Activated T-helper 17 cell treated with anti-CD3 and anti-CD28 coated beads, Interleukin-2, amount 50 U/mL, for 72 hours (primary cell): ENCODE measurements at regions not wholly inside any gene's neighbourhood (a gene's known extent, or its start where the extent isn't known, plus 50 kb on each side); places are given as distances from the start of the nearest gene placed in this dataset.

ENCODE experiments used
- ATAC-seq: fragments of 150-1000 bp; cut with Tn5 transposase; replicated peaks from 2 replicates; pipeline ENCODE4 v1.10.0; 2021; ENCODE audit warnings: mild to moderate bottlenecking, moderate library complexity
- H3K27ac Mint-ChIP-seq: one replicate; pipeline ENCODE4 v1.8.0; 2022; ENCODE audit warnings: mixed read lengths
- H3K27me3 Mint-ChIP-seq: one replicate; pipeline ENCODE4 v1.8.0; 2022; ENCODE audit warnings: mixed read lengths
- H3K36me3 Mint-ChIP-seq: one replicate; pipeline ENCODE4 v1.8.0; 2022; ENCODE audit warnings: low read depth, mild to moderate bottlenecking, mixed read lengths
- H3K4me1 Mint-ChIP-seq: one replicate; pipeline ENCODE4 v1.8.0; 2022; ENCODE audit warnings: mixed read lengths
- H3K4me3 Mint-ChIP-seq: one replicate; pipeline ENCODE4 v1.8.0; 2022; ENCODE audit warnings: mild to moderate bottlenecking, mixed read lengths
- H3K9me3 Mint-ChIP-seq: one replicate; pipeline ENCODE4 v1.8.0; 2022; ENCODE audit warnings: mixed read lengths

DNA sequence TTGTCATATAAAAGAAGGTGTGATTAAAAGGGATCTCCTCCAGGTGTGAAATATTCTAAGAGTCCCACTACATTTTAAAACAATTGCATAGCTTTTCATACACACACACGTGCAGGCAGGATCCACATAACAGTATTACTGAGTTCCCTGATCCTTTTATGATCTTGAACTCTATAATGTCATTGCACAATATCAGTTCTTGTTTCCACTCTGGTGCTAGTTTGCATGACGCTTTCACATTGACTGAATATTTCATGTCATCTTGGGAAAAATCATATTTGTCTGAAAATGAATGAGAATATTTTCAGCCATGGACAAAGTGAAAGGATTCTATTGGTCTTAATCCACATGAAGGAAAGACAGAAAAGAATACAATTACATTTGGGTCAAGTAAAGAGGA, 703.8 kb downstream of the CDH8 start:
- Mint-ChIP-seq H3K27ac (no peak overlapping the region), H3K36me3 (no peaks in the 10 kb centered on the region), H3K27me3 (no peaks in the 10 kb centered on the region), H3K9me3 (peaks cover 15% of the 10 kb centered on the region), H3K4me1 (no peaks in the 10 kb centered on the region), H3K4me3 (no peak overlapping the region)
- ATAC-seq: no peak

DNA sequence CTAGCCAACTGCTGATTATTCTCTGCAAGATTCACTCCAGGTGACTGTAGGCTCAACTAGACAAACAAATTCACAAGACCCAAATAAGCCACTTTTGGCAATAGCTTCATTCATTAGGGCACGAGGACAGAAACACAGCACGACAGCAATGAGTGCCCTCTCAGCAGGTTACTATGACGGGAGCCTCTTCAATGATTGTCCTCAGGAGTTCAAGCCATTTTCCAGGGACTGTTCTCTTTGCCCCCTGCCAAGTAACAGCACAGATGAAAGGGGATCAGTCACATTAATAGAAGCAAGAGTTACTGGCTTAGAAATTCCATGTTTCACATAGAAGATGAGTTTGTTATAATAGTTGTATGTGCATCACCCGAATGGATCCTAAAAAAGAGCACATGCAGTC, 712.2 kb downstream of the CDH8 start:
- Mint-ChIP-seq H3K36me3 (no peaks in the 10 kb centered on the region), H3K4me1 (no peaks in the 10 kb centered on the region), H3K27ac (no peak overlapping the region), H3K27me3 (no peaks in the 10 kb centered on the region), H3K4me3 (no peak overlapping the region), H3K9me3 (peaks cover 17% of the 10 kb centered on the region)
- ATAC-seq: no peak

DNA sequence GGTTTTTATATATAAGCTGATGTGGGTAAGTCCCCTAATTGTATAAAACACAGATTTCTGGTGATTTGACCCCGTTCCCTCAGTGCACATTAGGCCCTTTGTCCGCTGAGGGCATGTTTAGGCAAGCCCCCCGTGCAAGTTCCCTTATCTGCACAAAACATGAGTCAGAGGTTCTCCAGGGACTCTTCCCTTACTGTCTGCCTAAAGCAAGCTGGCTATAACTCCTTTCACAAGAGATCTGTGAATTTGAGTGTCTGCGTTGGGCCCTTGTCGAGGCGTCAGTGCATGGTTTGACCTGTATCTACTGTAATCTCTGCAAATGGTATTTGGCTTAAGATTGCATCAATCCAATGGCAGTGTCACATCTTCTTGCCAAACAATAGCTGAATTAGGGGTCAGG, 712.8 kb downstream of the CDH8 start:
- Mint-ChIP-seq H3K4me3 (no peak overlapping the region), H3K4me1 (no peaks in the 10 kb centered on the region), H3K27me3 (no peaks in the 10 kb centered on the region), H3K27ac (no peak overlapping the region), H3K9me3 (peaks cover 17% of the 10 kb centered on the region), H3K36me3 (no peaks in the 10 kb centered on the region)
- no peak for ATAC-seq

DNA sequence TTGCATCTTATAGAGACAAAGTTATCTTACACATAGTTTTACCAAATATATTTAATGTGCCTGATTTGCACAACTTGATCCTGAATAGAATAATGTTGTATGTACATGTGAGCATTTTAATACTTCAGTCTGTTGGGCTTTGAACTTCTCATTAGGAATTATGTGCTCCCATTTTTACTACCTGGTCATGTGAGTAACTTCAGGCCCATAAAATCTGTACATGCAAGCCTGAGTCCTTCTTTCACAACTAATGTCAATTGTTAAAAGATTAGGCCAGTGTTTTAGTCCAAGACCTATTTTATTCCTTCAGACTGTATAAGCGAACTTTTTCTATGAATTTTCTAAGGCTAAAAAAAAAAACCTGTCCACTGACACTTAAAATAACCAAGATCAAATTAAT, 715.4 kb downstream of the CDH8 start:
- no peak for ATAC-seq
- no peaks in the 10 kb centered on the region for H3K36me3 Mint-ChIP-seq
- H3K27me3 Mint-ChIP-seq: no peaks in the 10 kb centered on the region
- no peak overlapping the region for H3K27ac Mint-ChIP-seq
- no peak overlapping the region for H3K4me3 Mint-ChIP-seq
- H3K4me1 Mint-ChIP-seq: no peaks in the 10 kb centered on the region
- H3K9me3 Mint-ChIP-seq: peaks cover 20% of the 10 kb centered on the region

DNA sequence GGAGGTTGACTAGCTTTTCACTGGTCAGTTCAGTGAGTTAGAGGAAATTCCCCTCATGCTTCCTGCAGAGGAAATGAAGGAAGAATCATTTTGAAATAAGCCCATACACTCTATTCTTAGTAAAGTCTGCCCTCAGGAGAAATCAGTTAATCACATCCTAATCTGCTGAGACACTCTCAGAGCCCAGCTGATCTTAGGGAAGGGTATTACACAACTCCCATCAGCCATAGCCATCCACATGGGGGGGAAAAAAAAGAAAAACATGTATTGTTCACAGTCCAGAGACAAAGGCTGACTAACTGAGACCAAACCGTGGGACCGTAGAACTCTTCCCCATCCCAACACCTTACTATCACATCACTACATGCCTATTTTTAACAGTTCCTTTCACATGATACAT, 722.3 kb downstream of the CDH8 start:
- ATAC-seq: no peak
- Mint-ChIP-seq H3K36me3 (no peaks in the 10 kb centered on the region), H3K27me3 (no peaks in the 10 kb centered on the region), H3K27ac (no peak overlapping the region), H3K4me3 (no peak overlapping the region), H3K4me1 (no peaks in the 10 kb centered on the region), H3K9me3 (peaks cover 21% of the 10 kb centered on the region)

DNA sequence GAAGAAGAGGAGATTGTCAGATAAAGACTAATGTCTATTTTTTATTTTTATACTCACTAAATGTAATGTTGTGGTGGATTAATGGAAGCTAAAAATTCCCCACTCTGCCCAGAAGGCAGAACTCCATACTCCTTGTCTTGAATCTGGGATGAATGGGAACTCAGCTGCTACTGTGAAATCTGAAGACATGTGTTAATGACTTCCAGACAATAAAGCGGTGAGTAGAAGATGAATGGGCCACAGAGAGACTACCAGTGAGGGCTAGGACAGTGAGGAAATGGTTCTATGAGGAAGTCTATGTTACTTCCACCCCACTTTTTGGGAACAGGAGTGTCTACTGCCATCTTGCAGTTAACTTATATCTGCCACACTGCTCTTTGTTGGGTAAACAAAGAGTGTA, 726.9 kb downstream of the CDH8 start:
- Mint-ChIP-seq H3K36me3 (no peaks in the 10 kb centered on the region), H3K27ac (no peak overlapping the region), H3K4me1 (no peaks in the 10 kb centered on the region), H3K4me3 (no peak overlapping the region), H3K9me3 (peaks cover 17% of the 10 kb centered on the region), H3K27me3 (no peaks in the 10 kb centered on the region)
- ATAC-seq: no peak

DNA sequence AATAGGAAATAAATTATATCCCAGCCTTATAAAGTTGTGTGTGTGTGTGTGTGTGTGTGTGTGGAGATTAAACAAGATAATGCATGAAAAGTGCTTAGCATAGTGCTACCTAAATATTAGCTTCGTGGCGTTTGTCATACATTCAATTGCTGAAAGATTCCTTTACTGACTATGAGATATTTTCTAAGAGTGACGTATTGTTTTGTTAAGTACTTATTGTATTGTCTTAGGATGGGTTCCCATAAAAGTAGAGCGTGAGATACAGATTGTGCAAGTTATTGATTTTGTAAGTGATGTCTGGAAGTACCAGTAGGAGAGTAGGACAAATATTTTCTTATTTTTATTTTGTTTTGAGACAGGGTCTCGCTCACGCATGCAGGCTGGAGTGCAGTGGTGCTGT, 730.0 kb downstream of the CDH8 start:
- Mint-ChIP-seq H3K27me3 (no peaks in the 10 kb centered on the region), H3K27ac (no peak overlapping the region), H3K4me3 (no peak overlapping the region), H3K36me3 (no peaks in the 10 kb centered on the region), H3K9me3 (peaks cover 27% of the 10 kb centered on the region), H3K4me1 (no peaks in the 10 kb centered on the region)
- ATAC-seq: no peak

DNA sequence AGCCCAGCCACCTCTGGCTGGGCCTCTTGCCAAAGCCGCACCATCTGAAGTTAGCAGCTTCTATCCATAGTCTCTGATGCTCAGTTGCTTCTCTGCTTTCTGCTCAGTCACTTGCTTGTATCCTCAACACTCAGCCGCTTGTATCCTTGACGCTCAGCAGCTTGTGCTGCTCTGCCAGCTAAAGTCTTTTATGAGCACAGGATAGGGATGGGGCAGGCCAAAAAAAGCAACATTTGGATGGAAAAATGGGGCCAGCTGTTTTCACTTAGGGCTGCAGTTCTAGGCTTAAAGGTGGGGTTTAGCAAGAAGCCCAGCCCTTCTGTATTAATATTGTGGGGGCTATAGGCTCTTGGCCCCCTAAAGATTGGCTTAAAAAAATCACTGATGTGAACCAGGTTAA, 739.4 kb downstream of the CDH8 start:
- no peaks in the 10 kb centered on the region for H3K36me3 Mint-ChIP-seq
- H3K9me3 Mint-ChIP-seq: peaks cover 8% of the 10 kb centered on the region
- H3K27ac Mint-ChIP-seq: no peak overlapping the region
- no peaks in the 10 kb centered on the region for H3K27me3 Mint-ChIP-seq
- H3K4me3 Mint-ChIP-seq: no peak overlapping the region
- H3K4me1 Mint-ChIP-seq: no peaks in the 10 kb centered on the region
- ATAC-seq: no peak

DNA sequence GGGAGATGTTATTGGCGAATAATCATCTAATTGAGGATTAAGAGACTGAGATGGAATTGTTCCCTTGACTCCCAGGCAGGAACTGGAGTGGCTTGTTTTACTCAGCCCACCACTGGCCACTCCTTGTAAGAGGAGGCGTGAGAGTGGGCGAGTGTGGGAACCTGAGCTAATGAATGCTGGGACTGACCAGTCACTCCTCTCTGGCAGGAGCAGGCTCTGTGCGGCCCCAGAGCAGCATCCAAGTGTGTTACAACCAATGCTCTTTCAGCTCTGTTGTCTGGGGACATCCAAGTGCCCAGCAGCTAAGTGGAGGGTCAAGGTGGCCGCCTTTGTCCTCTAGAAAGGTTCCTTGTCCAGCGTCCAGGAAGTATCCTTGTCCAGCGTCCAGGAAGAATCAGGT, 739.9 kb downstream of the CDH8 start:
- Mint-ChIP-seq H3K36me3 (no peaks in the 10 kb centered on the region), H3K9me3 (peaks cover 6% of the 10 kb centered on the region), H3K4me3 (no peak overlapping the region), H3K27ac (no peak overlapping the region), H3K27me3 (no peaks in the 10 kb centered on the region), H3K4me1 (no peaks in the 10 kb centered on the region)
- no peak for ATAC-seq

DNA sequence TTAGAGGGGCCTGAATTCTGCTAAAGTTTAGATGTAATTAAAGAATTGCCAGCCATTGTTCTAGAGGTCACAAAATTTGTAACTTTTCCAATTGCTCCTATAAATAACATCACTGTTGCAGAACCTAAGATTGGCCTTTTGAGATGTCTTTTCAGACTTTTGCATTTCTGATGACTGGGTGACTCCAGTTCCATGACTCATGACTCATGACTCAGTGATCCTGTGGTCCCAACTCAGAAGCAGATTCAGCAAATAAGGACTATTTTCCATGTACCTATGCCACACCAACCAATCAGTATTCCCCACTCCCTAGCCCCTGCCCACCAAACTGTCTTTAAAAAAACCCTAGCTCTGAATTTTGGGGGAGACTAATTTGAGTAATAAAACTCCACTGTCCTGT, 740.9 kb downstream of the CDH8 start:
- Mint-ChIP-seq H3K9me3 (peaks cover 6% of the 10 kb centered on the region), H3K27ac (no peak overlapping the region), H3K4me1 (no peaks in the 10 kb centered on the region), H3K36me3 (no peaks in the 10 kb centered on the region), H3K27me3 (no peaks in the 10 kb centered on the region), H3K4me3 (no peak overlapping the region)
- ATAC-seq: no peak

DNA sequence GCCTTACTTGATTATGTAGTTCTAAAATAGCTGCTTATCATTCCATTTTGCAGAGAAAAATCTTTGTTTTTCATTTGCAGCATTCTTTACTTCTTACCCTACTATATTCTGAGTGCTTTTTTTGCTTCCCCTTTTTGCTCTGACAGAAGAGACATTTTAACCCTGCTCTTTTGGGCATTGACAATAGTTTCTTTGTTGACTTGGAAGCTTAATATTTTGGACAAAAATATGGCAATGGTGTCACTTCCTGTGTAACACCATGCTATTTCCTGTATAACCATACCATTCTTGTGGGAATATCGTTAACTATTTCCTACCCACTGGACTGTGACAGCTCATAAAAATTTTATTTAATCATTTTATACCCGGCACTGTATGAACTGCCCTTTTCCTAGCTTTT, 747.1 kb downstream of the CDH8 start:
- ATAC-seq: no peak
- peaks cover 2% of the 10 kb centered on the region for H3K9me3 Mint-ChIP-seq
- no peaks in the 10 kb centered on the region for H3K36me3 Mint-ChIP-seq
- no peak overlapping the region for H3K27ac Mint-ChIP-seq
- no peak overlapping the region for H3K4me3 Mint-ChIP-seq
- no peaks in the 10 kb centered on the region for H3K27me3 Mint-ChIP-seq
- H3K4me1 Mint-ChIP-seq: no peaks in the 10 kb centered on the region

DNA sequence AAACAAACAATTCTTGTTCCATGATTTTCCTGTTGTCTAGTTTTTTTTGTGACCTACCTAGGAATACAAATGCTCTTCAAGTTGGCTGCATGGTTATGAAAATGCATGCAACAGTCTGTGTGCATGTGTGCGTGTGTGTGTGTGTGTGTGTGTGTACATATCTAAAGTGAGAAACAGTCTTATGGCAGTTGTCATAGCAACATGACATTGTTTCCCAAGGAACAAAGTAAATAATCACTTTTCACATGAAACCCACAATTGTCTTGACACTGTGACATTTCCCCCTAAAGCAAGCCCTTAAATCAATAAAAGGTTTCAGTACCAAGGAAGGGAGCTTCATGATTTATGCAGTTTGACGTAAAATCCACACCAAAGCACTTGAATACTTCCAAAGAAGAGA, 758.4 kb downstream of the CDH8 start:
- Mint-ChIP-seq H3K9me3 (peaks cover 16% of the 10 kb centered on the region), H3K27ac (no peak overlapping the region), H3K4me1 (no peaks in the 10 kb centered on the region), H3K4me3 (no peak overlapping the region), H3K27me3 (no peaks in the 10 kb centered on the region), H3K36me3 (no peaks in the 10 kb centered on the region)
- ATAC-seq: no peak

DNA sequence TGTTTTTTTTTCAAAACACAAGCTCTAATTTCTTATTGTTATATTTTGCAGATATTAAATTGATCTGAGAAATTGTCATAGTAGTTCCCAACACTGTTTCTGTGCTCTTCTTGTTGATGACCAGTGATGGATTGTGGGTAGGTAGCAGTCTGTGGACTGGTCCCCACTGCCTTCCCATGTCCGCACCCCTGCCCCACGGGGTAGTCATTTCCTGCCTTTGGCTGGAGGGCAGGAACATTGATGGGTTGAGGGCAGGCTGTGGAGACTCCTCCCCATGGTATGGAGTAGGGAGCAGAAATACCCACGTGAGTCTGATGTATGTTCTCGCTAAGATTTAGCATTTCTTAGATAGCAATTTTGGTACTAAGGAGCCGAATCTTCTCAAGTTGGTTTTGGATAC, 762.0 kb downstream of the CDH8 start:
- Mint-ChIP-seq H3K27me3 (no peaks in the 10 kb centered on the region), H3K27ac (no peak overlapping the region), H3K4me1 (no peaks in the 10 kb centered on the region), H3K36me3 (no peaks in the 10 kb centered on the region), H3K9me3 (peaks cover 22% of the 10 kb centered on the region), H3K4me3 (no peak overlapping the region)
- ATAC-seq: no peak

DNA sequence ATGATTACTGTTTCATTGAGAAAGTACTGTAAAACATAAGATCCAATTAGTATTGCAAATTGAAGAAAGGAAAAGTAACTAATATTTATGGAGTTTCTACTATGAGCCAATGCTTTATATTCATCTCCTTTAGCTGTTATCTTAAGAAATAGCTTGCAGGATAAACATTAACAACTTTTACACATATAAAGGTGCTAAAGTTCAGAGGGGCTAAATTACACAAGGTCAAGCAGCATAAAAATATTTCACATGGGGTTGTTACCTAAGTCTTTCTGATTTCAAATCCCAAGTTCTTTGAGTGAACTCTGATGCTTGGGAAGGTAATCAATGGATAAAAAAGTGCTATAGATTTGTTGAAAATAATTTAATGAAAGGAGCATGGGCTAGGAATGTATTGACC, 765.5 kb downstream of the CDH8 start:
- H3K4me1 Mint-ChIP-seq: no peaks in the 10 kb centered on the region
- H3K36me3 Mint-ChIP-seq: no peaks in the 10 kb centered on the region
- peaks cover 12% of the 10 kb centered on the region for H3K9me3 Mint-ChIP-seq
- no peak overlapping the region for H3K4me3 Mint-ChIP-seq
- no peaks in the 10 kb centered on the region for H3K27me3 Mint-ChIP-seq
- no peak overlapping the region for H3K27ac Mint-ChIP-seq
- no peak for ATAC-seq

DNA sequence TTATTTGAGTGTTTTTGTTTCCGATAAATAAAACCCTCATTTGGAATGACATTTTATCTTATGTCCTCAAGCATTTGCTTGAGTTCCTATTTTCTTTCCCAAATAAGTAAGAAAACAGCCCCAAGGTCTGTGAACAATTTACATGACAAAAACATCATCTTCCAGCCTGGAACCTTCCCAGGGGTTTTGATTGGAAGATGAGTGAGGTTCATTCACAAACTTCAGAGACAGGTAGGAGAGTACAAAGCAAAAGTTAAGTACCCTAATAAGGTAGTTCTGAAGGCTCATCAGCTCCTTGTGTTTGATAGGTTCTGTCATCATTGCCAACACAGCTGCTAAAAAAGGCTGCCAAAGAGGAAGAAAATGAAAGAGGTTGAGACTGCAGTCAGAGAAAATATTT, 772.8 kb downstream of the CDH8 start:
- no peaks in the 10 kb centered on the region for H3K36me3 Mint-ChIP-seq
- H3K4me3 Mint-ChIP-seq: no peak overlapping the region
- no peaks in the 10 kb centered on the region for H3K4me1 Mint-ChIP-seq
- H3K9me3 Mint-ChIP-seq: peaks cover 11% of the 10 kb centered on the region
- no peaks in the 10 kb centered on the region for H3K27me3 Mint-ChIP-seq
- no peak overlapping the region for H3K27ac Mint-ChIP-seq
- ATAC-seq: no peak

DNA sequence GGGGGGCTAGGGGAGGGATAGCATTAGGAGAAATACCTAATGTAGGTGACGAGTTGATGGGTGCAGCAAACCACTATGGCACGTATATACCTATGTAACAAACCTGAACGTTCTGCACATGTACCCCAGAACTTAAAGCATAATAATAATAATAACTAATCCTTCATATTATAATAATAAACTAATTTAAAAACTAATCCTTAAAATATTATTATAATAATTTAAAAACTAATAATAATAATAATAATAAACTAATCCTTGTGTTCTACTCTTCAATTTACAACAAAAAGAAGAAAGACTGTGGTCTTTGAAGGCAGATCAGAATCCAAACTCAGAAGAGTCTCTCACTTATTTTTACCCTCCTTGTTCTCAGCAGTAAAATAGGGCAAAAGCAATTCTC, 774.9 kb downstream of the CDH8 start:
- H3K4me1 Mint-ChIP-seq: no peaks in the 10 kb centered on the region
- H3K9me3 Mint-ChIP-seq: peaks cover 15% of the 10 kb centered on the region
- no peaks in the 10 kb centered on the region for H3K27me3 Mint-ChIP-seq
- no peak overlapping the region for H3K4me3 Mint-ChIP-seq
- no peak for ATAC-seq
- no peaks in the 10 kb centered on the region for H3K36me3 Mint-ChIP-seq
- H3K27ac Mint-ChIP-seq: no peak overlapping the region
